ENCODE measurements at regions not wholly inside any gene's neighbourhood (a gene's known extent, or its start where the extent isn't known, plus 50 kb on each side); places are given as distances from the start of the nearest gene placed in this dataset.

DNA sequence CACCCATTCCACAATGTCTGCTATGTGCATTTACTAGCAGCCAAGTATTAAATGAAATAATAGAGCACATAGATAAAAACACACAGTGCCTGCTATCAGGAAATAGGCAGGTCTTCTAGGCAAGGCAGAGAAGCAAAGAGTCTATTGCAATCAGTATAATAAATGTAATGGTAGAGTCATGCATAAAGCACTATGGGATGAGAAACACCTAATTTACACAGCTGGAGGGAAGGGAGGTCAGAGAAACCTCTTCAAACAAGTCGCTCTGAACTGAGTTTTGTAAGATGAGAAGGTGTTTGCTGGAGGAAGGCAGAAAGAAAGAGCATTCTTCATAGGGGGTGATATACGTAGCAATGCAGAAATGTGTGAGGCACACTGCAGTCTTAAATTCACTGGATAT lies 341.0 kb upstream of the DMAC1 start:
- no peak overlapping the region for H3K4me3 ChIP-seq
- ATAC-seq (no peak), FAIRE-seq (no peak), DNase-seq (no peak)
- no peaks in the 10 kb centered on the region for H3K27me3 ChIP-seq
- H3K27ac ChIP-seq = no peak overlapping the region
- TF ChIP-seq, protein P1, sequence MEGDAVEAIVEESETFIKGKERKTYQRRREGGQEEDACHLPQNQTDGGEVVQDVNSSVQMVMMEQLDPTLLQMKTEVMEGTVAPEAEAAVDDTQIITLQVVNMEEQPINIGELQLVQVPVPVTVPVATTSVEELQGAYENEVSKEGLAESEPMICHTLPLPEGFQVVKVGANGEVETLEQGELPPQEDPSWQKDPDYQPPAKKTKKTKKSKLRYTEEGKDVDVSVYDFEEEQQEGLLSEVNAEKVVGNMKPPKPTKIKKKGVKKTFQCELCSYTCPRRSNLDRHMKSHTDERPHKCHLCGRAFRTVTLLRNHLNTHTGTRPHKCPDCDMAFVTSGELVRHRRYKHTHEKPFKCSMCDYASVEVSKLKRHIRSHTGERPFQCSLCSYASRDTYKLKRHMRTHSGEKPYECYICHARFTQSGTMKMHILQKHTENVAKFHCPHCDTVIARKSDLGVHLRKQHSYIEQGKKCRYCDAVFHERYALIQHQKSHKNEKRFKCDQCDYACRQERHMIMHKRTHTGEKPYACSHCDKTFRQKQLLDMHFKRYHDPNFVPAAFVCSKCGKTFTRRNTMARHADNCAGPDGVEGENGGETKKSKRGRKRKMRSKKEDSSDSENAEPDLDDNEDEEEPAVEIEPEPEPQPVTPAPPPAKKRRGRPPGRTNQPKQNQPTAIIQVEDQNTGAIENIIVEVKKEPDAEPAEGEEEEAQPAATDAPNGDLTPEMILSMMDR (IDR thresholded peaks at IDR 0.05) = no peak
- no peaks in the 10 kb centered on the region for H3K36me3 ChIP-seq
- intact Hi-C loops (cut with DNase I) = no loop called here
- H3K9me3 ChIP-seq = no peaks in the 10 kb centered on the region
- 27 to 36% methylated on average over 2 of the region's 2 CpGs for WGBS, 2 donors
- H3K4me1 ChIP-seq = no peaks in the 10 kb centered on the region

DNA sequence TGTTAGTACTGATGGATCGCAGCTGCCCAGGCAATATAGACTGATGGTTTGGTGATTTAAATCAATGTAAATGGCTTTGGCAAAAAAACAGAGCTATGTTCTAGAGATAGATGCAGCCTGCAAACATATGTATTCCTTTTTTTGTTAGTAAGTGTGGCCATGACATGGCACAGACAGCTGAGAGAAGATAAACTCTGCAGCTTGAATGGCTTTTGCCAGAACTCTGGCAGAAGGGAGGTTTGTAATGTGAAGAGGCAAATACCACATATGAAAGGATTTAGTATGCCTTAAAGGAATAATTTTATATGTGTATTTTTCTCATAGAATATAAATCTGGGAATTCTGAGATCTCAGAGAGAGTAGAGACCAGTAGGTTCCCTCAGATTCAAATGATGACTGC lies 340.2 kb upstream of the DMAC1 start:
- H3K4me3 ChIP-seq = no peak overlapping the region
- no peaks in the 10 kb centered on the region for H3K9me3 ChIP-seq
- no peak for ATAC-seq
- TF ChIP-seq, protein P1 (IDR thresholded peaks at IDR 0.05) = no peak
- H3K4me1 ChIP-seq = no peaks in the 10 kb centered on the region
- H3K36me3 ChIP-seq = no peaks in the 10 kb centered on the region
- no peaks in the 10 kb centered on the region for H3K27me3 ChIP-seq
- WGBS, 2 donors = 96 to 98% methylated on average over 1 of the region's 1 CpG
- no peak for FAIRE-seq
- intact Hi-C loops (cut with DNase I) = no loop called here
- H3K27ac ChIP-seq = no peak overlapping the region
- DNase-seq = no peak

DNA sequence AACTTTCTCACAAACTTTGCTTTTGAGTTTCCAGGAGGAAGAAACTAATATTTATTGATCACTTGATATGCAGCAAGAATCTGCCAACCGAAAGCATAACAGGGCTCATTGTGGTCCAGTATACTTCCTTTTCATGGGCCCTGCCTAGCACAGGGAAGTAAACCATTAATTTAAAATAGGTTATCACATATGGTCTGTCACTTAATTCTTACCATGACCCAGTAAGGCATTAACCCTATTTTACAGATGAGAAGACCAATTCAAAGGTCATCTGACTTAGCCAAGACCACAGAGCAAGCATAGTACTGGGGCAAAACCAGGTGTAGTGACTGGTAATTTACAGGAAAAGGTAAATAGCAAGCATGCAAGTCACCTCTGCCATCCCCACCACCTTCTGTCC lies 336.9 kb upstream of the DMAC1 start:
- intact Hi-C loops (cut with DNase I) = no loop called here
- H3K27ac ChIP-seq = no peak overlapping the region
- H3K4me1 ChIP-seq = no peaks in the 10 kb centered on the region
- no peaks in the 10 kb centered on the region for H3K36me3 ChIP-seq
- no peak for DNase-seq
- TF ChIP-seq, protein P1 (IDR thresholded peaks at IDR 0.05) = no peak
- no peaks in the 10 kb centered on the region for H3K9me3 ChIP-seq
- FAIRE-seq = no peak
- no peaks in the 10 kb centered on the region for H3K27me3 ChIP-seq
- 61 to 75% methylated on average over 1 of the region's 1 CpG for WGBS, 2 donors
- no peak overlapping the region for H3K4me3 ChIP-seq
- no peak for ATAC-seq

DNA sequence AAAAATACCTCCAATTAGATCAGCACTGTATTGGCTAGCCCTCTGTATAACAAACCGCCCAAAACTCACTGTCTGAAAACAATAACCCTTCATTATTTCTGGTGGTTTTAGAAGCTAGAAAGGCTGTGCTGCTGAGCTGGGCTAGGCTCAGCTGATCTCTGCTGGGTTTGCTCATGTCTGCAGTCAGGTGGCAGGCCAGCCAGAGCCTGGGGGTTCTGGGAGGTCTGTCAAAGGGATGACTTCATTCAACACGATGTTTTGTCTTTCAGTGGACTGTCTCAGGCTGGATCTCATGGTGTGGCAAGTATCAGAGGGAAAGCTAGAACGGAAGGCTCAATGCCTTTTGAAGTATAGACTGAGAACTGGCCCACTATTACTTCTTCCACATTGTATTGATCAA lies 335.1 kb upstream of the DMAC1 start:
- ATAC-seq (no peak), DNase-seq (no peak), FAIRE-seq (no peak)
- no peaks in the 10 kb centered on the region for H3K9me3 ChIP-seq
- H3K27me3 ChIP-seq = no peaks in the 10 kb centered on the region
- intact Hi-C loops (cut with DNase I) = no loop called here
- H3K27ac ChIP-seq = no peak overlapping the region
- WGBS, 2 donors = 74 to 83% methylated on average over 3 of the region's 3 CpGs
- no peak overlapping the region for H3K4me3 ChIP-seq
- H3K4me1 ChIP-seq = no peaks in the 10 kb centered on the region
- H3K36me3 ChIP-seq = no peaks in the 10 kb centered on the region
- TF ChIP-seq, protein P1 (IDR thresholded peaks at IDR 0.05) = no peak

DNA sequence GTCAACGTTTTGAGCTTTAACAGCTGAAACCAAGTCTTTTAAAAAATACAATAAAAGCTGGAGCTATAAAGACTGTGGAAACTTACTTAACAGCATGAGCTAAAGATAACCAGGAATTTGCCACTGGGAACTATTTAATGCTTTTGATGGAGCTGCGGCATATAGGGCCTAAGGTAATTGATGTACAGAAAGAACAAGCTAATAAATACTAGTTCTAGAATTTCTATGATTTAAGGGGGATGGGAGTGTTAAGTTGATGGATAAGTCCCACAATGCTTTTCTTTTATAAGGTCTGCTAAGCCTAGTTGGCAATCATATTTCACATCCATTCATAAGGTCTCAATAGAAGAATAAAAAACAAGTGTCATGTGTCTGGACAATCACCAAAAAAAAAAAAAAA lies 334.0 kb upstream of the DMAC1 start:
- Histone ChIP-seq H3K4me3 (no peak overlapping the region), H3K27me3 (no peaks in the 10 kb centered on the region), H3K27ac (no peak overlapping the region), H3K4me1 (no peaks in the 10 kb centered on the region), H3K9me3 (no peaks in the 10 kb centered on the region), H3K36me3 (no peaks in the 10 kb centered on the region)
- FAIRE-seq = no peak
- intact Hi-C loops (cut with DNase I) = no loop called here
- TF ChIP-seq, protein P1 (IDR thresholded peaks at IDR 0.05) = no peak
- WGBS, 2 donors = 67 to 70% methylated on average over 2 of the region's 2 CpGs
- no peak for DNase-seq
- ATAC-seq = no peak

Data from pancreas (tissue), 10 donors.